Psoas muscle (tissue), 7 donors: ENCODE measurements at regions not wholly inside any gene's neighbourhood (a gene's known extent, or its start where the extent isn't known, plus 50 kb on each side); places are given as distances from the start of the nearest gene placed in this dataset.

Source experiments
- ATAC-seq, 4 donors: fragments of 200-7000 bp; cut with Tn5 transposase; one replicate each; pipeline ENCODE4 v1.9.1; 2020; ENCODE audit warnings: moderate library complexity in 3 of 4, mild to moderate bottlenecking in 2 of 4
- DNase-seq, 2 donors: peaks; one replicate each; pipeline ENCODE4 v3.0.0-alpha.2; 2020
- H3K27ac ChIP-seq: fragments of 200-600 bp; one replicate; pipeline ENCODE4 v1.8.0; 2022
- H3K27me3 ChIP-seq, 3 donors: fragments of 200-600 bp in 1 of 3; one replicate each; pipeline versions ENCODE4 v1.6.1 to v1.8.0; 2013 to 2022; ENCODE audit warnings: low read length in 2 of 3, mild to moderate bottlenecking in 2 of 3, moderate library complexity in 1 of 3; ENCODE audit not compliant: insufficient read depth in 3 of 3
- H3K36me3 ChIP-seq, 2 donors: fragments of 200-600 bp in 1 of 2; one replicate each; pipeline versions ENCODE4 v1.6.1 to v1.8.0; 2013 to 2022; ENCODE audit warnings: low read depth in 1 of 2, mild to moderate bottlenecking in 1 of 2, moderate library complexity in 1 of 2; ENCODE audit not compliant: insufficient read depth in 1 of 2
- H3K4me1 ChIP-seq: fragments of 200-600 bp; one replicate; pipeline ENCODE4 v1.8.0; 2022
- H3K4me3 ChIP-seq: fragments of 200-600 bp; one replicate; pipeline ENCODE4 v1.8.0; 2022; ENCODE audit warnings: mild to moderate bottlenecking
- H3K9me3 ChIP-seq: fragments of 200-600 bp; one replicate; pipeline ENCODE4 v1.8.0; 2022
- WGBS, 3 donors: extraction: QIAGEN DNeasy Blood & Tissue Kit; methylation state at CpG; one replicate each; pipeline versions ENCODE4 v1.1.6 to v1.1.7; 2013; 5-methylcytosine and 5-hydroxymethylcytosine counted together
- intact Hi-C, 2 donors: fragments of 100-400 bp; cut with DNase I; formaldehyde crosslinking; loops; one replicate each; pipeline versions ENCODE4 v1.11.0 to v1.14.2; 2022
- TF ChIP-seq, protein P1 (sequence below): fragments of 200-600 bp; IDR thresholded peaks from one replicate; pipeline ENCODE4 v1.8.0; 2022; ENCODE audit warnings: antibody characterized with exemption
- donor health status: healthy with polysubstance abuse.
- donor health status: DM: no; HTN: no; CAD: no; lungs with moderate emphysema.
- donor health status: Bipolar disorder and iron deficiency.
- donor health status: healthy.
- donor health status: DM: yes; HTN: yes; CAD: no.
- donor health status: DM: no; HTN: no; CAD: no.
- donor health status: DM: yes; HTN: yes; CAD: no.

DNA sequence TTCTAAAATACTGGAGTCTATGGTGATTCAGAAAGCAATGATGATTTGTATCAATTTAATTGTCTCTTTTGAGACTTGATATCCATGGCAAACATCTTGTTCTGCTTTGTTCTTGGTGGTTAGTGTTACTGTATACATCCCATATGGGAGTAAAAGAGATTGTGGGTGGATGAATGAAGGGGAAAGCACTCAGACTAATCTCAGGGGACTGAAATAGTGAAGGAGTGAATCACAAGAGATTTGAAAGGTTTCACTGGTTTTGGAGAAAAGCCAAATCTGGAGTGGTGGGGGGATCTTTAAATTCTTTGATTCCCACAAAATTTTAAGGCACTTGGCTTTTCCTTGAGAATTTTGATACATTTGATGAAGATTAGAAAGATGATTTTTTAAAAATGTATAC lies 369.4 kb downstream of the INHBA start:
- DNase-seq, result no peak
- no peak overlapping the region for H3K27ac ChIP-seq
- TF ChIP-seq, protein P1, sequence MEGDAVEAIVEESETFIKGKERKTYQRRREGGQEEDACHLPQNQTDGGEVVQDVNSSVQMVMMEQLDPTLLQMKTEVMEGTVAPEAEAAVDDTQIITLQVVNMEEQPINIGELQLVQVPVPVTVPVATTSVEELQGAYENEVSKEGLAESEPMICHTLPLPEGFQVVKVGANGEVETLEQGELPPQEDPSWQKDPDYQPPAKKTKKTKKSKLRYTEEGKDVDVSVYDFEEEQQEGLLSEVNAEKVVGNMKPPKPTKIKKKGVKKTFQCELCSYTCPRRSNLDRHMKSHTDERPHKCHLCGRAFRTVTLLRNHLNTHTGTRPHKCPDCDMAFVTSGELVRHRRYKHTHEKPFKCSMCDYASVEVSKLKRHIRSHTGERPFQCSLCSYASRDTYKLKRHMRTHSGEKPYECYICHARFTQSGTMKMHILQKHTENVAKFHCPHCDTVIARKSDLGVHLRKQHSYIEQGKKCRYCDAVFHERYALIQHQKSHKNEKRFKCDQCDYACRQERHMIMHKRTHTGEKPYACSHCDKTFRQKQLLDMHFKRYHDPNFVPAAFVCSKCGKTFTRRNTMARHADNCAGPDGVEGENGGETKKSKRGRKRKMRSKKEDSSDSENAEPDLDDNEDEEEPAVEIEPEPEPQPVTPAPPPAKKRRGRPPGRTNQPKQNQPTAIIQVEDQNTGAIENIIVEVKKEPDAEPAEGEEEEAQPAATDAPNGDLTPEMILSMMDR, result no peak
- H3K9me3 ChIP-seq, result no peaks in the 10 kb centered on the region
- H3K36me3 ChIP-seq, result no peaks in the 10 kb centered on the region
- intact Hi-C loops, result no loop called here
- no peaks in the 10 kb centered on the region for H3K27me3 ChIP-seq
- no peaks in the 10 kb centered on the region for H3K4me1 ChIP-seq
- no peak for ATAC-seq
- no peak overlapping the region for H3K4me3 ChIP-seq

DNA sequence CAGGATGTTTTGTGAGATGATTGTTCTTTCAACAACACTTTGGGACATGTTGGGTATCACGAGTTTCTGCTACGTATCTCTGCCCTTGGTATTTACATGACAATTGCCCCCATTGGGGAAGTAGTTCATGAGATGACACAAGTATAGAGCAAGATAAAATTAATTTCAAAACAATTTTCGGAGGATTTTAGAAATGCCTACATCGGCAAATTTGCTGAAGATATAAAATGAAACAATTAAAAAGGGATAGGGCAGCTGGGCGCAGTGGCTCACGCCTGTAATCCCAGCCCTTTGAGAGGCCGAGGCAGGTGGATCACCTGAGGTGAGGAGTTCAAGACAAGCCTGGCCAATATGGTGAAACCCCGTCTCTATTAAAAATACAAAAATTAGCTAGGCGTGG lies 371.7 kb downstream of the INHBA start:
- H3K4me3 ChIP-seq, result no peak overlapping the region
- H3K9me3 ChIP-seq, result no peaks in the 10 kb centered on the region
- ATAC-seq (no peak), DNase-seq (no peak)
- H3K36me3 ChIP-seq, result no peaks in the 10 kb centered on the region
- no peaks in the 10 kb centered on the region for H3K27me3 ChIP-seq
- WGBS, 3 donors, result 92 to 93% (median 92%) methylated on average over 9 of the region's 9 CpGs
- no peak overlapping the region for H3K27ac ChIP-seq
- no peaks in the 10 kb centered on the region for H3K4me1 ChIP-seq
- TF ChIP-seq, protein P1, result no peak
- intact Hi-C loops, result no loop called here

DNA sequence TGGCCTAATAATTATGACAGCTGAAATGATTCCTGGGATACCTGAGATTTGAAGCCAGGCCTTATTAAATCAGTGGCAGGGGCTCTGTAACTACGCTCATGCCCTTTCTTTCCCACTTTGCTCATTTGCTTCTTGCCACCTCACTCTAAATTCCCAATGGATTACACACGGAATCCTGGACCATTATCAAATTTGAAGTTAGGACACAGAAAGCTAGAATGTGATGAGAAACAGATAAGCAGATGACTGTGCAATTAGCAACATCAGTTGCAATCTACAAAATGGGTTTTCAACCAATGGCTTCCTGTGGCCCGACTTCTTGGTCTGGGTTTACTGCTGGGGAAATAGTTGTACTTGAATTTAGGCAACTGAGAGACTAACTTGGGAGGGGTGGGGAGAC lies 374.3 kb downstream of the INHBA start:
- WGBS, 3 donors, result 72 to 80% (median 77%) methylated on average over 3 of the region's 3 CpGs
- H3K36me3 ChIP-seq, result no peaks in the 10 kb centered on the region
- H3K4me1 ChIP-seq, result no peaks in the 10 kb centered on the region
- no peak overlapping the region for H3K4me3 ChIP-seq
- no peak overlapping the region for H3K27ac ChIP-seq
- ATAC-seq (no peak), DNase-seq (no peak)
- H3K9me3 ChIP-seq, result no peaks in the 10 kb centered on the region
- intact Hi-C loops, result no loop called here
- TF ChIP-seq, protein P1, result no peak
- H3K27me3 ChIP-seq, result no peaks in the 10 kb centered on the region

DNA sequence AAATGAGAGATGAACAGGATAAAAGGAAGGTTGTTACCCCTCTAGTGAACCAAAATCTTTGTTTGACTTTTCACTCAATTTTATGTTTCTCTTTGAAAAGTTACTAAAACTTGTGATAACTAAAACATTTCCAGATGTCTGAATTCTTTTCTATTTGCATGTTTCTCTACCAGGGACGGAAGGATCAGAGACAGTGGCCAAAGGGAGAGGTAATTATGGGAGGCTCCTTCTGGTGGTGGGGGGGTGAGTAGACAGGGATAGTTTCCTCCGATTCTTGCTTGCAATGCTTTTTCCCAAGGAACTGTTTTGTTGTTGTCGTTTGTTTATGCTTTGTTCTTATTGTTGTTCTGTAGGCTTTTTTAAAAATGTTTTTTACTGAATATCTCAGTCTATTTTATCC lies 374.8 kb downstream of the INHBA start:
- 63 to 67% (median 65%) methylated on average over 3 of the region's 3 CpGs for WGBS, 3 donors
- ATAC-seq (no peak), DNase-seq (no peak)
- Histone ChIP-seq H3K36me3 (no peaks in the 10 kb centered on the region), H3K4me1 (no peaks in the 10 kb centered on the region), H3K4me3 (no peak overlapping the region), H3K27ac (no peak overlapping the region), H3K9me3 (no peaks in the 10 kb centered on the region), H3K27me3 (no peaks in the 10 kb centered on the region)
- TF ChIP-seq, protein P1, result no peak
- intact Hi-C loops, result no loop called here

DNA sequence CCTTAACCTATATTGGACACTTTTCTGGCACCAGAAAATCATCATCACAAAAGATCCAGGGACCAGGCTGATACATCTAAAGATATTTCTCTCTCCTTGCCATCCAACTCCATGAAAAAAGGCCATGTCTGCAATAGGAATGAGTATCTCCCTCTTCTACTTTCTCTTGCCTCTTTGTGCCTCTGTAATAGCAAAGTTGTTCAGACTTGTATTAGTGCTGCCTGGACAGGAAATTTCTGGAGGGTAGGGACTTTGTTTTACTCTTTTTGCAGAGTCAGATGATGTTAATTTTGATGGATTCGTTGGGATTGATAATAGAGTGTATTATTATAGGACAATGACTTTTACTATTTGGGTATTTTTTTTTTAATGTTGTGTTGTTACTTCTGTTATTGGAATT lies 376.3 kb downstream of the INHBA start:
- Histone ChIP-seq H3K27ac (no peak overlapping the region), H3K9me3 (no peaks in the 10 kb centered on the region), H3K27me3 (no peaks in the 10 kb centered on the region), H3K4me3 (no peak overlapping the region), H3K36me3 (no peaks in the 10 kb centered on the region), H3K4me1 (no peaks in the 10 kb centered on the region)
- TF ChIP-seq, protein P1, result no peak
- WGBS, 3 donors, result 67 to 79% (median 72%) methylated on average over 1 of the region's 1 CpG
- DNase-seq (no peak), ATAC-seq (no peak)
- intact Hi-C loops, result no loop called here
